Smooth muscle cell of the brain vasculature (primary cell): ENCODE measurements at regions not wholly inside any gene's neighbourhood (a gene's known extent, or its start where the extent isn't known, plus 50 kb on each side); places are given as distances from the start of the nearest gene placed in this dataset.

Experiments
- DNase-seq: peaks from one replicate; pipeline ENCODE4 v3.0.0-alpha.2; 2012; ENCODE audit warnings: low read depth, low spot score

DNA sequence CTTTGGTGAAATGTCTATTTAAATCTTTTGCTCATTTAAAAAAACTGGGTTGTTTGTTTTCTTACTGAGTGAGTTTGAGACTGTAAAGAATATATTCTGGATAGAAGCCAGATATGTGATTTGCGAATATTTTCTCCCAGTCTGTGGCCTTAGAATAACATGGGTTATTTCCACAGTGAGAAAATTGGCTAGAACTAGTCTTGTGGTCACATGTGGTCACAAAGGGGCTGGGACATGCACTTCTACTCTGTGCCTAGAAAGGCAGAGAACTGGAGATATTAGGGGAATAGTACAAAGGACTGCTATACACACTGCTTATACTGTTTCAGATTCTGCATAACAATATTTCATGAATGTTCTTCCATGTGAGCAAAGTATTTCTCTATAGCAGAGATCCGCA lies 79.9 kb upstream of the RGMA start:
- peak; percentile 20 for DNase-seq

DNA sequence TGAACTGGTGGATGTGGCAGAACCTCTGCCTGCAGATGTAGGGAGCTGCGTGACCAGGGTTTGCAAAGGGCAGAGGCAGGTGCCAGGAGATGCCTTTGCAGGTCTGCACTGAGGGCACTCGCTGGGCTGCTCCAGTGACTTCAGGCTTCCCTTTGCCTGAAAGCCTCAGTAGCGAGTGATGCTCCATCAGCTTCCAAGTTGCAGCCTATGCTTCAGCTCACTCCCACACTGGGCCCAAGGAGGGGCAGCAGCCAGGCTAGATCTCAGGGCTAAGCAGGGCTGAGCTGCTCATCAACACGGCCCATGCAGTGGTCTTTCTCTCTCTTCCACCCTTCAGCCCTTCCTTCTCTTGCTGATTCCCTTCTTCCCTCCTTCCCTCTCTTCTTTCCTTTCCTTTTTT lies 78.3 kb upstream of the RGMA start:
- DNase-seq: no peak

DNA sequence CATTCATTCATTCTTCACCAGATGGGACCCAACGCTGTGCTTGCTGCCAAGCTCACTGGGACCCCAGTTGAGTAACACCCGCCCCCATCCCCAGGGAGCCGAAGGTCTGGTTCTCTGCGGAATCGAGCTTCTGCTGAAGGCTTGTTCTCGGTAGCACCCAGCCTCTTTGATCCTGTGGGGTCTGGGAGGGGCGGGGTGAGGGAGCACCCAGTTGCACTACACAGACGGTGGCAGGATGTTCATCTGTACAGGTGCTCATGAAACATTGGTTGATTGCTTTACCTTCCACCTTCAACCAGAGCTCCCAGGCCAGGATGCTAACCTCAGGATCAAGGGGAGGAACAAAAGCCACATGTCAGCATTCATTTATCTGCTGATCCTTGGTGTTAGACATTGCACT lies 77.7 kb upstream of the RGMA start:
- DNase-seq: no peak

DNA sequence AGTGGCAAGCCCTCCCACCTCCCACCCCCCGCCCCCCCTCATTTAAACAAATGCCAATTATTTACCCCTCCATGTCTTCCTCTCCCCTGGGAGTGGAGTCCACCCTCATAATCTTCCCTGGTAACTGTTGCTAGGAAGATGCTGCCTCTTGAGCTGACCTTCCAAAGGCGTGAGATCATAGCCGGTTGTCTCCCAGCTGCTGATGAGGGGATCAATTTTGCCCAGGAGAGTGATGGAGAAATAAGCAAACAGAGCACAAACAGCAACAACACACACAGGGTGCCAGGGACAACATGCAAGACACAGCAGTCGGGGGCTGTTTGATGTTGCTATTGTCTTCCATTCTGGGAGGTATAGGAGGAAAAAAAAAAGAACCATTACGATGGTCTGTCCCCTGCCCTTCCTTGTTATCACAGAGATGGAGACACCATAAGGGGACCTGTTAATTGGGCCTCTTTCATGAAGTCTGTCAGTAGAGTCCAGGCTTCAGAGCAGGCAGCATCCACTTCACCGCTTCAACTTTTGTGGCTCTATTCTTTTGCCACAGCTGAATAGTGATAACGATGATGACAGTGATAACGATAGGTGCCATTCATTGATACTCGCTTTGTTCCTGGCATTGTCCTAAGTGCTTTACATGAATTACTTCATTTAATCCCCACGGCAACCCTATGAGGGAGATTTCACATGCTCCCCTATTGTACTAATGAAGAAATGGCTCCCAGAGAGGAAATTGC lies 76.9 kb upstream of the RGMA start:
- no peak for DNase-seq

DNA sequence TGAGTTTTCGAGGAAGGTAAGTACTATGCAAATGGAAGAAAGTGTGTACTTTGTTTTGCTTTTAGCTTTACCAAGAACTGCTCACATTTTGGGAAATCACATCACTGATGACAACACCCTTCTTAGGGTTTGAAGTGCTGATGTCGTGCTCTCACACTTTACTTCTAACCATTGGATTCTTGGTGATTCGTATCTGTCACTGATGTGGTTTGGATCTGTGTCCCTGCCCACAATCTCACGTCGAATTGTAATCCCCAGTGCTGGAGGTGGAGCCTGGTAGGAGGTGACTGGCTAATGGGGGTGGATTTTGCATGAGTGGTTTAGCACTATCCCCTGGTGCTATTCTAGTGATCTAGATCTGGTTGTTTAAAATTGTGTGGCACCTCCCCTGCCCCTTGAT lies 75.4 kb upstream of the RGMA start:
- DNase-seq: no peak

DNA sequence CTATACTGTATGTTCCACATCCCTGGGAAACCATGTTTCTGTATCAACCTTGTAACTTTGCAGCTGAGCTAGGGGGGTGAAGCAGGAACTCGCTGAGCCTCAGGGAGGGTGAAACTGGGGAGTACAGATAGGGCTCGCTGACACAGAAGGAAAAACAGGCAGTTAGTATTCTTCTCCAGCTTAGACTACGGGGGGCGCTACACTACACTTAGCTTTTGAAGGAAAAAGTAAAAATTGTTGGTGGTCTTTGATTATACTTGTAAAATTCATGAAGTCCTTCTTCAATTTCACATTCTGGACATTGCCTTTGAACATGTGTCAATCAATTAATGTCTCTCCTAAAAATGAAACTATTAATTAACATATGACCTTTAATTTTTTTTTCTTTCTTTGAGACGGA lies 73.5 kb upstream of the RGMA start:
- DNase-seq: no peak

DNA sequence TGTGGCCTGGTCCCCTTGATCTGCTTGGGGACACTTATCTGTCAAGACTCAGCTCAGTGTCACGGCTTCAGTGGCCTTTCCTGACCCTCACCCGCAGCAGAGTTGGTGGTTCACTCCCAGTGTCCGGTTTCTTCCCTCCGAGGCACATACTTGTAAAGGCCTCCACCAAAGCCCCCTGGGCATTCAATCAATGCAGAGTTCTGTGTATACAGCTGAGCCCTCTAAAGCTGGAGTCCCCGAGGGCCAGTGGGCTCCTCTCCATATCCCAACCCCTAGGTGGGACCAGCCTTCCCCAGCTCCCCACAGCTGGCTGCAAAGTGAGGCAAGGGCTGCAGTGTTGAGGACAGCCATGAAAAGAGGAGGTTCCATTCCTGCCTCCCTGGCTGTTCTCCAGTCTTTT lies 70.9 kb upstream of the RGMA start:
- no peak for DNase-seq

DNA sequence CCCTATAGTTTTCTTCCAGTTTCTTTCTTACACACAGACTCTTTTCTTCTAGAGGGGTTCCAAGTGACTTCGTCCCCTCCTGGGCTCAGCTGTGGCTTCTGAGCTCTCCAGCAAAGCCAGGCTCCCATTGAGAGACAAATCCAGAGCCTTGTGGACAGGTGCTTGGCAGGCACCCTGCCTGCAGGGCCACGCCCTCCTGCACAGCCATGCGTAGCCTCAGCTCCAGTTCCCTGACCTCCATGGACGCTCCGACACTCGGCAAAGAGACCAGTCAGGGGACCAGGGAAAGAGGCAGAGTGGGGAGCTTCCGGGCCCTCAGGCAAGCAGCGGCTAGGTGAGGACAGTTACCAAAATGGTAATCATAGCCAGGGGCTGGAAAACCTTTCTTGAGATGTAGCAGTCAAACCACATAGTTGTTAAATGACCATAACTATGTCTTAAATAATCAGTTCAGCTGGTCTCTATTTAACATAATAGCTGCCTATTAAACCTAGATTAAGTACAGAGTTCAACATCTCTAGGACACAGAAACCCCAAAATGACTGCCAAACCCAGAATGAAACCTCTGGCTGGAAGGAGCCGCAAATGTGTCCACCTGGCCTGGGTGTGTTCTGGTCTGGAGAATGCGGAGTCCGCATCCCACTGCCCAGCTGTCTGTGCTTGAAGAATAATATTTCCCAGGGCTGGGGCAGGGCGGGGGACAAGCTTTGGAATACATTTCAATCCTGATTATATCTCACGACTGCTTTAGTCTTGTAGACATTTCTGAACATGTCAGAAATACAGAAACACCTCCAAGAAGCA lies 69.3 kb upstream of the RGMA start:
- DNase-seq: no peak

DNA sequence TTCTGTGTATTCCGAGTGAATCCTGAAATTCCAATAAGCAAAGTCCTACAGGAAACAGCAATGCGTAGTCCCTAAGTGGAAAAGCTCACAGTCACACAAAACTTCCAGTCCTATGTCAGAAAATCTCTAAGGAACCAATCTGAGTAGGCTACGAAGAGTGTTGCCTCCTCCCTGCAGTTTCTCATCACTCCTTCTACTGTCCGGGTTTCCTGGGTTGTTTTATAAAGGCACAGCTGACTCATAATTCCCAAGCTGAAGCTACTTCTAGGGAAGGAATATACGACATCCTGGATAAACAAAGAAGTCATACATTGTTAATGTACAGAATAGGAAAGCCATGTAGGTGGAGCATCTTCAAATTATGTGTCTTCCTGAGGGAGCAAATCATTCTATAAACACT lies 65.7 kb upstream of the RGMA start:
- DNase-seq: no peak

DNA sequence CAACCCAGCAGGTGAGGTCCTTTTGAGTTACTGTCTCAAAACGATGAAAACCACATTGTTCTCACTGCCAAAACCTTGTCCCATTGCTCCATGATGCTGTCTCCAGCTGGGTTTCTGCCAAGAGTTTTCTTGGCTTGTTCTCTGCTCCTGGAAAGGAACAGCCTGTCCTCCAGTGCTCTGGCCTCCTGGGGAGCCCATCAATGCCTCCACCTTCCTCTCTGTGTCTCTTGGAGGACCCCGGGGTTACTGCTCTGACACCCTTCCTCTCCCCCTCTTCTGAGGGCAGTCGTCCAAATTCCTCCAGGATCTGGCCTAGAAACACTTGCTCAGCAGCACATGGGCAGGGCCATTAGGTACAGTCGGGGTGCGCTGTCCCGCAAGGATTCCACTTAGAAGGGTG lies 63.9 kb upstream of the RGMA start:
- peak; percentile 37 for DNase-seq

DNA sequence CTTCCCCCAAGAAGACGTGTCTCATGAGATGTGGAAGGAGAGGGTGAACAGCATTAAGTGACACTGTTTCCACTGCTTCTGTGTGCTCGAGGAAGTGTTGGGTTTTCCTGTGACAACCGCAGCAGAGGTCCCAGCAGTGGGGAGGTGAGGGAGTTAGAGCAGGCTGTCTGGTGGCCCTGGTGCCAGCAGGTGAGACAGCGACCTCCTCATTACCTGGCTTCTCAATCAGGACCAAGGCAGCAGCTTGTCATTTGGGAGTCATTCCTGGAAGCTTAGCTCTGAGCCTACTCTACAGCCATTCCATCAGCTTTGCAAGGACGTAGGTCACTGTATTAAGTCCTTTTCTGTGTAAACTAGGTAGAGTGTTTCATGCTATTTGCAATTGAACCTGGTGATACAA lies 63.3 kb upstream of the RGMA start:
- no peak for DNase-seq

DNA sequence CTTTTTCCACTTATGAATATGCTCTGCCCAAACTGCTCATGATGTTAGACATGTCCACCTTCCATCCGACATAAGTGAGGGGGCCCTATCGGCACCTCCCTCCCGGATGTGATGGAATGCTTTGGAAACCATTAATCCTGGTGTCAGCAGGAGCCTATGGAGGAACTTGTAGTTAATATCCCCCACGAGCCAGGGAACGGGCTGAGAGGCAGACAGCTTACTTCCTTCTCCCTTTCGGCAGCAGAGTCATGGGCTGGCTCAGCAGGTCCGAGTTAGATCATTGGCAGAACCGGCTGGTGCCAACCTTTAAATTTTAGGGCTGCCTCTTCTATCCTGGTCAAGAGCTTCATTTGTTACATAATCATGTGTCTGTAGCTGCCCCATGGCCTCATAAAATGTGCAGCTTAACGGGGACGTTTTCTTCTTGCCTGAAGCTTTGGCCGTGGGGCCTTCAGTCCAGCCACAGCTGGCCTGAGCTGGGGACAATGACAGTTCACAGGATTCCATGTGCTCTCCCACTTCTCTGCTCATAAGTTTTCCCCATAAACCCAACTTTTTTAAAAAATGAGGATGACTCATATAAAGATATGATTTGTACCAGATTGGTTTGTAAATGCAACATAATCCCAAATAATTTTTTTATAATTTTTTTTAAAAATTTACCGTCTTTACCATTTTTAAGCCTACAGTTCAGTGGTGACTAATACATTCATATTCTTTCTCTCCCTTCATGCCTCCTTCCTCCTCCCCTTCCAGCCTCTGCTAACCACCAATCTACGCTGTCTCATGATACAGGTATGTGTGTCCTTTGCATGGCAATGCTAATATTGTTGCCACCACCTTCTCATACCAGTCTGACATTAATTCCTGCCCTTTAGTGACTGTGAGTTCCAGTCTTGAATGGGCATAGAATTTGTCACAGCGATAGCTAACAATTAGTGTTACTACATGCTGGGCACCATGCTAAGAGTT lies 62.2 kb upstream of the RGMA start:
- no peak for DNase-seq

DNA sequence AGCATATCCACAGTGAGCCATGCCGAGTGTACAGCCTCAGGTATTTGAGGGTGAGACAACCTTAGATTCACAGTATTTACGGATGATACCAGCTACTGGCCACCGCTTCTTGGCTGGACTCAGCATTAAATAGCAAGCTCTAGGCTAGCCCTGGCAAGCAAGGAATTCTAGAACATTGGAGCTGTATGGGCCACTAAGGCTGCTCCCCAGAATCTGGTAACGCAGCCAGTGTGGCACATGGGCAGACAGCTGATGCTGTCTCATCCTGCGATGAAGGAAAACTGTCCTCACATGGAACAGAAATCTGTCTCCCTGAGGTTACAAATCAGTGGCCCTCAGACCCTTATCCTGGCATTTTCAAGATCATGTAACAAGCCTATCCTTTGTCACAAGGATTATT lies 57.6 kb upstream of the RGMA start:
- no peak for DNase-seq

DNA sequence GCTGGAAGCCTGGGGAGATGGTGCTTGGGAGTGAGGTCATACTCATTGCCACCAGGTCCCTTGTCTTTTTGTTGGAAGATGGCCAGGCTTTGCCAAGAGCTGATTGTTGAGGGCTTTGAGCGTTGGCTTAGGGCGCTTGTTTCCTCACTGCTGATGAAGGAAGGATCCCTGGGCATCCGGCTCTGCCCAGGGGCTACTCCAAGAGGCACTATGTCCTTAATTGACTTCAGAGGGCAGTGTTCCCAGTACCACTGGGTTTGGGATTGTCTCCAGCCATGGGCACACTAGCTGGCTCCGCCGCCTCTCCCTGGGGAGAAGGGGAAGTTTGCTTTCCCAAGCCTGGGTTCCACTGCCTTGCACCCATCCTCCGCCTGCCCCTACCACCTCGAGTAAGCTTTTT lies 57.2 kb upstream of the RGMA start:
- no peak for DNase-seq

DNA sequence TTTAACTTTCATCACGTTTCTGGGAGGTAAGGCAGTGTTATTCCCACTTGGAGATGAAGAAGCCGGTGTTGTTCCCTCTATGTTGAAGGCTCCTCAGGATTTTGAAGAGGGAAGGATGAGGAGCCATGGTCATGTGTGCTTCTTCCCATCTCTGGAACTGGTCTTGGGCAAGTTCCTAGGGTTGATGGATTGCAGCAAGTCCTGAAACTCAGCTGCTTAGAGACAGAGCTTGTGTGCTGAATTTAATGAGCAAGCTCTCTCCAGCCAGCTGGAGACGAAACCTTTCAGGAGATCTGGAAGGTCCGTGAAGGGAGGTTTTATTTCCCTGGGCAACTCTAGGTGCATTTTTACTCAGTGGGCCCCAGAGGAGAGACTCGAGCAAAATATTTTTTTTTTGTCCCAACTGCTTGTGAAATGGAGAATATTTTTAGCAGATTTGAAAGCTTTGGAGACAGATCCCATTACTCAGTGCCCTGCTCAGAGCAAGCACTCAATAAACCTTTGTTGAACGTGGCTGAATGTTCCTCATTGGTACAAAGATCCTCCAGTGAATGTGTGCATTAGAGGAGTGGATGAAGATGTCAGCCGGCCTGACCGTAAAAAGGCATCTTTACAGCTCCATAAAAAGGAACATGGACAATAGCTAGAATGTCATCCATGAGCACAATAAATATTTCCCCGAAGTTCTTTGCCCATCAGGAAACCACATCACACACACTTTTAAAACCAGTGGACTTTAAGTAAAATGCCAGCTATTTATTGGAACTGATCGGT lies 55.6 kb upstream of the RGMA start:
- no peak for DNase-seq

DNA sequence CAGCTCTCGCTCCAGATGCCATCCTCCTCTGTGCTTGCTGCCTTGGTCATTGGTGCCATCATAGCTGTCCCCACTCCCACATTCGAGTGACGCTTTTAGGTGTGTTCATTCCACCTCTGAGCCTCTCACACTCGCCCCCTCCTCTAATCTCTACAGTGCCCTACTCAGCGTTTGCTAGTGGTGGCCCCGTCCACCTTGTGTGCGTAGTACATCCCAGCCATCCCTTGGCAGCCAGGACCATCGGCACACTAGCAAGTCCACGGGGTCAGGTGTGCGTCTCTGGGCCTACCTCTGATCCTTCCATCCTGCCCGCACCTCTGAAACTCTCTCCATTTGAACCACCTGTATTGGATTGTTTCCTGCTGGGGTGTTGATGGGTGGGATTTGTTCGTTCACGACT lies 54.2 kb upstream of the RGMA start:
- no peak for DNase-seq

DNA sequence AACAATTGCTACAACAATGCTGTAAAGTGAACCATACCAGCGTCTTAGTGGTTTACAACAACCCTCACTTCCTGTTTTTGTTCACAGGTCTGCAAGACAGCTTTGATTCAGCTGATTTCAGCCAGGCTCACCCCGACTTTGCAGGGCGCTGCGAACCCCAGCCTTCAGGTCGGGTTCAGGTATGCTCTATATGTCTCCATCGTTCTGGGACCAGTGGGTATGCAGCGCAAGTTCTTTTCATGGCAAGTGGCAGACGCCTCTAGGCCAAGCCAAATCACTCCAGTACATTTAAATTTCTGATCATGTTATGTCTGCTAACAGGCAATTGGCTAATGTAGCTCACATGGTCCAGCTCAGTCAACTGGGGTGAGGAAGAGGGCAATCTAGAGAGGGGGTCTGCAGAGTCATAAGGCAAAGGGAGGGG lies 52.4 kb upstream of the RGMA start:
- DNase-seq: no peak

DNA sequence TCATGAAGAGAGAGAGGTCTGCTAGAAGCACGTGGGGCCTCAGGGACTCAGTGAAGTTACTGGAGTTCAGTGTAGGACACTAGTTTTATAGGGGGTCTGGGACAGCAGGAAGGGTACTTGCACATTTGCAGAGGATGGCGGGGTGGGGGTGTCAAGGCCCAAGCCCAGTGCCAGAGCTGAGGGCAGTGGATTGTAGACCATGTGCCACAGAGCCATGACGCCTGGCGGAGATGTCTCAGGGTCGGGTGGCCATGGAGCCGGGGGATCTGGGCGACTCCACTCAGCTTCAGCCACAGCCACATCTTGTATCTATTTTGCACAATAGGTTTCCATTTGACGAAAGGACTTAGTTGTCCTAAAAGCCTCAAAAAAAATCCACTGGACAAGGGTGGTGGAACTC lies 50.4 kb upstream of the RGMA start:
- DNase-seq: no peak

DNA sequence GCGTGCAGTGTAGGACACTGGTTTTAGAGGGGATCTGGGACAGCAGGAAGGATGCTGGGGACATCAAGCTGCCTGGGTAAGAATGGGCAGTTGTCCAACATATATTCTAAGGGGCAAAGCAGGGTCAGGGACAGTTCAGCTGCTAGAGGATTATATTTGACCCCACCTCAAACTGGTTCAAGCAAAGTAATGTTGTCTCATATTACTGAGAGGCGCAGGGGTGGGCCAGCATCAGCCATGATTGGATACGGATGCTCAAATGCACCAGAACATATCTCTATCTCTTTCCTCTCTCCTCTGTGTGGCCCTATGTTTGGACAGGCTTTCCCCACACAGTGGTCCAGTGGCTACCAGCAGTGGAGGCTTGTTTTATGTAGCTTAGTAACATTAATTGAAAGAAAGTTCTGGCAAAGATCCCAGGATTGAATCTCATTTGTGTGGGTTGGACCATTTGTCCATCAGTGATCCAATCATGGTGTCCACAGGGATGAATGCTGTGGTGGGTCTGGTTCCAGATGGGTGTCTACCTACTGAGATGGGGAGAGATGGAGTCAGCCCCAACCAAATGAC lies 49.8 kb upstream of the RGMA start:
- DNase-seq: no peak
